Common myeloid progenitor, CD34-positive (primary cell): ENCODE measurements at regions not wholly inside any gene's neighbourhood (a gene's known extent, or its start where the extent isn't known, plus 50 kb on each side); places are given as distances from the start of the nearest gene placed in this dataset.

Source experiments
- CTCF ChIA-PET: fragments of 350-600 bp; sonication (Branson Sonifier 250); formaldehyde crosslinking; loops from one replicate; lab custom pipeline; 2021; ENCODE audit warnings: antibody characterized with exemption; lab: Charles Lee
- POLR2A ChIA-PET: fragments of 350-600 bp; sonication (Branson Sonifier 250); formaldehyde crosslinking; loops from one replicate; lab custom pipeline; 2021; ENCODE audit warnings: antibody characterized with exemption; lab: Charles Lee
- DNase-seq, 3 donors: peaks; one replicate each; pipeline versions ENCODE4 v3.0.0 to v3.0.0-alpha.2; 2013
- H3K27ac ChIP-seq, 2 experiments: 1 replicate in 1 of 2; 2 replicates in 1 of 2; pipeline ENCODE4 v1.7.0; 2013; ENCODE audit warnings: inconsistent platforms in 2 of 2, low read length in 2 of 2, mild to moderate bottlenecking in 2 of 2, low read depth in 1 of 2, moderate library complexity in 1 of 2; ENCODE audit not compliant: severe bottlenecking in 2 of 2, insufficient read depth in 1 of 2, poor library complexity in 1 of 2
- H3K27me3 ChIP-seq, 5 experiments: replicated peaks in 2 of 5; 1 replicate in 3 of 5; 2 replicates in 2 of 5; pipeline versions ENCODE4 v1.6.1 to v1.7.0; 2013; ENCODE audit warnings: low read length in 4 of 5, mild to moderate bottlenecking in 2 of 5, moderate library complexity in 2 of 5, inconsistent platforms in 1 of 5; ENCODE audit not compliant: insufficient read depth in 5 of 5, control insufficient read depth in 4 of 5
- H3K36me3 ChIP-seq, 4 experiments: 1 replicate in 2 of 4; 2 replicates in 2 of 4; pipeline versions ENCODE4 v1.6.1 to v1.7.0; 2013; ENCODE audit warnings: low read length in 3 of 4, control low read depth in 1 of 4, mild to moderate bottlenecking in 1 of 4; ENCODE audit not compliant: control insufficient read depth in 4 of 4, insufficient read depth in 4 of 4
- H3K4me1 ChIP-seq, 4 experiments: 1 replicate in 3 of 4; 2 replicates in 1 of 4; pipeline versions ENCODE4 v1.6.1 to v1.7.1; 2013; ENCODE audit warnings: low read length in 3 of 4, mild to moderate bottlenecking in 3 of 4, control low read depth in 1 of 4, inconsistent platforms in 1 of 4, moderate library complexity in 1 of 4; ENCODE audit not compliant: control insufficient read depth in 4 of 4, insufficient read depth in 4 of 4; ENCODE audit errors: control extremely low read depth in 1 of 4
- H3K4me3 ChIP-seq, 7 experiments: 1 replicate in 4 of 7; 2 replicates in 3 of 7; pipeline versions ENCODE4 v1.5.1 to v1.7.0; 2013; ENCODE audit warnings: mild to moderate bottlenecking in 7 of 7, low read length in 6 of 7, moderate library complexity in 6 of 7, inconsistent platforms in 2 of 7, low read depth in 2 of 7, control low read depth in 1 of 7; ENCODE audit not compliant: insufficient read depth in 4 of 7, control insufficient read depth in 1 of 7; ENCODE audit errors: extremely low read depth in 1 of 7
- H3K9me3 ChIP-seq, 5 experiments: 1 replicate in 4 of 5; 2 replicates in 1 of 5; pipeline versions ENCODE4 v1.6.1 to v1.7.1; 2013; ENCODE audit warnings: low read length in 4 of 5, mild to moderate bottlenecking in 2 of 5, inconsistent platforms in 1 of 5, low read depth in 1 of 5, moderate library complexity in 1 of 5; ENCODE audit not compliant: control insufficient read depth in 4 of 5, insufficient read depth in 2 of 5; ENCODE audit errors: control extremely low read depth in 1 of 5
- WGBS: methylation state at CpG from one replicate; pipeline ENCODE4 v1.1.5; 2013; ENCODE audit not compliant: insufficient coverage; 5-methylcytosine and 5-hydroxymethylcytosine counted together

DNA sequence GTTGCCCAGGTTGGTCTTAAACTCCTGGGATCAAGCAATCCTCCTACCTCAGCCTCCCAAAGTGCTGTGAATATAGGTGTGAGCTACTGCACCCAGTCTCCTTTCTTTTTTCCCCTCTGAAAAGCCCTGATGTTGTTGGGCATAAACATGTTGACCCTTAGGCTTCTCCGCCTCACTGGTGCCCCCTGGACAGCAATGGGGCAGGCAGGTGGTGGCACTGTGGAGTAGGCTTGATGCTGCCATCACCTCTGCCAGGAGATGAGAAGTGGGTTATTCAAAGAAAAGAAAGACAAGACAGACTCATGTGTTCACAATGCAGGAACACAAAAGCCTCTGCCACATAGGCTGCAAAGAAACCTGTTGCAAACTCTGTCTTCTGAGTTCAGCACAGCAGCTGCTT lies 169.9 kb downstream of the EN1 start:
- POLR2A ChIA-PET, result no interaction called here
- Histone ChIP-seq H3K27me3 (peaks cover 0 to 3% (median 0%) of the 10 kb centered on the region in 5 experiments), H3K27ac (no peak overlapping the region), H3K4me3 (no peak overlapping the region), H3K9me3 (no peaks in the 10 kb centered on the region), H3K4me1 (no peaks in the 10 kb centered on the region), H3K36me3 (no peaks in the 10 kb centered on the region)
- 100% methylated on average over 1 of the region's 1 CpG for WGBS
- CTCF ChIA-PET, result no interaction called here
- DNase-seq, result no peak

- Histone ChIP-seq H3K27me3 (peaks cover 0 to 3% (median 0%) of the 10 kb centered on the region in 5 experiments), H3K27ac (no peak overlapping the region), H3K4me3 (no peak overlapping the region), H3K4me1 (no peaks in the 10 kb centered on the region), H3K9me3 (no peaks in the 10 kb centered on the region), H3K36me3 (no peaks in the 10 kb centered on the region)
- ChIA-PET CTCF (no interaction called here), POLR2A (no interaction called here)
- no peak for DNase-seq
Measured at GRCh38 chr2:118675531-118675930, 171.9 kb downstream of the EN1 start.

GRCh38 chr2:118672571-118673158 lies 174.8 kb downstream of the EN1 start:
- DNase-seq, result no peak
- H3K27me3 ChIP-seq, result no peaks in the 10 kb centered on the region
- POLR2A ChIA-PET, result no interaction called here
- WGBS, result 50% methylated on average over 1 of the region's 3 CpGs
- H3K36me3 ChIP-seq, result no peaks in the 10 kb centered on the region
- H3K4me3 ChIP-seq, result no peak overlapping the region
- H3K27ac ChIP-seq, result no peak overlapping the region
- no peaks in the 10 kb centered on the region for H3K4me1 ChIP-seq
- H3K9me3 ChIP-seq, result no peaks in the 10 kb centered on the region
- CTCF ChIA-PET, result no interaction called here

- no peaks in the 10 kb centered on the region for H3K27me3 ChIP-seq
- H3K4me3 ChIP-seq, result no peak overlapping the region
- POLR2A ChIA-PET, result no interaction called here
- H3K36me3 ChIP-seq, result no peaks in the 10 kb centered on the region
- H3K4me1 ChIP-seq, result no peaks in the 10 kb centered on the region
- H3K27ac ChIP-seq, result no peak overlapping the region
- no peak for DNase-seq
- no CpG with 5 or more reads among the region's 5 CpGs for WGBS
- no peaks in the 10 kb centered on the region for H3K9me3 ChIP-seq
- CTCF ChIA-PET, result no interaction called here
Measured at GRCh38 chr2:118671701-118672454, 175.6 kb downstream of the EN1 start.

GRCh38 chr2:118670838-118671237 lies 176.6 kb downstream of the EN1 start:
- H3K27ac ChIP-seq, result no peak overlapping the region
- H3K4me1 ChIP-seq, result no peaks in the 10 kb centered on the region
- no peaks in the 10 kb centered on the region for H3K36me3 ChIP-seq
- POLR2A ChIA-PET, result no interaction called here
- H3K9me3 ChIP-seq, result no peaks in the 10 kb centered on the region
- no peak for DNase-seq
- CTCF ChIA-PET, result no interaction called here
- WGBS, result 86% methylated on average over 3 of the region's 6 CpGs
- no peaks in the 10 kb centered on the region for H3K27me3 ChIP-seq
- no peak overlapping the region for H3K4me3 ChIP-seq

- Histone ChIP-seq H3K4me1 (no peaks in the 10 kb centered on the region), H3K27ac (no peak overlapping the region), H3K27me3 (no peaks in the 10 kb centered on the region), H3K4me3 (no peak overlapping the region), H3K9me3 (no peaks in the 10 kb centered on the region), H3K36me3 (no peaks in the 10 kb centered on the region)
- no peak for DNase-seq
- ChIA-PET POLR2A (no interaction called here), CTCF (no interaction called here)
- 93% methylated on average over 2 of the region's 2 CpGs for WGBS
Measured at GRCh38 chr2:118670276-118670675, 177.2 kb downstream of the EN1 start.

DNA sequence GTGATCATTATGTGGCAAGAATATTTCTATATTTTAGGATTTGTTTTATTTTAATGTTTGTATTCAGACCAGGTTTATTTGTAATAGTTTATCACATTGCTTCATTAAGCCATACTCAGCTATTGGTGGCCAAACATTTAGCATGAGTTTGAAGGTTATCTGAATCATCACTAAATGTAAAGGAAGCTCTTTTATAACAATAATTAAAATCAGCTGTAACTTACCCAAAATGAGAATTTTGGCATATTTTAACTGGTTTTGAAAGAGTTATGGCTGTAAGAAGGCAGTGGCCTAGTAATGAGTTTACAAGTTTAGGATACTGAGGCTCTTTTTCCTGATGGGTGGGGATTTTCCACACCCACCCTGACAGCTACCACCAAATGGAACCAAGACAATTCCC lies 177.8 kb downstream of the EN1 start:
- no peak for DNase-seq
- POLR2A ChIA-PET, result no interaction called here

More for the DNA sequence above, 177.8 kb downstream of the EN1 start:
- no peak overlapping the region for H3K27ac ChIP-seq
- H3K4me3 ChIP-seq, result no peak overlapping the region
- no peaks in the 10 kb centered on the region for H3K4me1 ChIP-seq
- H3K9me3 ChIP-seq, result no peaks in the 10 kb centered on the region
- CTCF ChIA-PET, result no interaction called here
- no peaks in the 10 kb centered on the region for H3K27me3 ChIP-seq
- no peaks in the 10 kb centered on the region for H3K36me3 ChIP-seq
